ENCODE measurements at regions not wholly inside any gene's neighbourhood (a gene's known extent, or its start where the extent isn't known, plus 50 kb on each side); places are given as distances from the start of the nearest gene placed in this dataset.

DNA sequence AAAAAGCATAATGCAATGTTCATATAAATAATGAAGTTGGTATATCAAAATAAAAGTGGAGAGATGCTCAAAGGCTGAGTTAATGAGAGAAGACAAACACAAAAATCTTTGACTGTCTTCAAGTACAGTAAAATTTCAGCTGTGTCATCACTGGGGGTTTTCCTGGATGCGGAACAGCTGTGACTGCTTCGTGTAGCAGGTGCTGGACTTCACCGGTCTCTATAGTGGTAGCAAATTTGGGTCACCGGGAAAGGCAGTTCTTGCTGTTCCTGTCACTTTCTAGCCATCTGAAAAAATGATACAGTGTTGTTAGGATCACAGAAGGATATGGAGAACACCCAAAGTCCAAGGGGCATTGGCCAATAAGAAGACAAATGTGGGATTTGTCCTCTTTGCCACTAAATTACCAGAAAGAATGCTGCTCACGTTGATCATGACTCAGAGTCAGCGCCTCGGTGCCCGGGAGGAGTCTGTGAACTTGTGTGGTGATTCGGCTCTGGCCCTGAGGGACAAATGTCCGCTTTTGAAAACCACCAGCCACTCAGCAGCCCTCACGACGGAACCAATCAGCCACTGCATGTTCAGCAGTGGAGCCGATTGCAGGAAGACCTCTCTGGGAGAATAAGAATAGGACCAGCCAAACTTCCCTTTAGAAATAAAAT is 230.1 kb upstream of the FAT1 start:
- no peak overlapping the region for H3K4me3 ChIP-seq
- no peaks in the 10 kb centered on the region for H3K9me3 ChIP-seq
- peak; percentile 53 for ATAC-seq
- no peaks in the 10 kb centered on the region for H3K27me3 ChIP-seq
- H3K36me3 ChIP-seq = no peaks in the 10 kb centered on the region
- H3K27ac ChIP-seq = no peak overlapping the region
- WGBS, 2 donors (ENCODE audit: low coverage in 1 of 2) = 74 to 83% methylated on average over 1 to 9 of the region's 13 CpGs
- TF ChIP-seq POLR2AphosphoS5 (IDR thresholded peaks at IDR 0.05) (no peak), POLR2A (IDR thresholded peaks at IDR 0.05) (no peak), EP300 (IDR thresholded peaks at IDR 0.05) (no peak)
- TF ChIP-seq, protein P1, sequence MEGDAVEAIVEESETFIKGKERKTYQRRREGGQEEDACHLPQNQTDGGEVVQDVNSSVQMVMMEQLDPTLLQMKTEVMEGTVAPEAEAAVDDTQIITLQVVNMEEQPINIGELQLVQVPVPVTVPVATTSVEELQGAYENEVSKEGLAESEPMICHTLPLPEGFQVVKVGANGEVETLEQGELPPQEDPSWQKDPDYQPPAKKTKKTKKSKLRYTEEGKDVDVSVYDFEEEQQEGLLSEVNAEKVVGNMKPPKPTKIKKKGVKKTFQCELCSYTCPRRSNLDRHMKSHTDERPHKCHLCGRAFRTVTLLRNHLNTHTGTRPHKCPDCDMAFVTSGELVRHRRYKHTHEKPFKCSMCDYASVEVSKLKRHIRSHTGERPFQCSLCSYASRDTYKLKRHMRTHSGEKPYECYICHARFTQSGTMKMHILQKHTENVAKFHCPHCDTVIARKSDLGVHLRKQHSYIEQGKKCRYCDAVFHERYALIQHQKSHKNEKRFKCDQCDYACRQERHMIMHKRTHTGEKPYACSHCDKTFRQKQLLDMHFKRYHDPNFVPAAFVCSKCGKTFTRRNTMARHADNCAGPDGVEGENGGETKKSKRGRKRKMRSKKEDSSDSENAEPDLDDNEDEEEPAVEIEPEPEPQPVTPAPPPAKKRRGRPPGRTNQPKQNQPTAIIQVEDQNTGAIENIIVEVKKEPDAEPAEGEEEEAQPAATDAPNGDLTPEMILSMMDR (IDR thresholded peaks at IDR 0.05) = no peak
- H3K4me1 ChIP-seq = no peaks in the 10 kb centered on the region

DNA sequence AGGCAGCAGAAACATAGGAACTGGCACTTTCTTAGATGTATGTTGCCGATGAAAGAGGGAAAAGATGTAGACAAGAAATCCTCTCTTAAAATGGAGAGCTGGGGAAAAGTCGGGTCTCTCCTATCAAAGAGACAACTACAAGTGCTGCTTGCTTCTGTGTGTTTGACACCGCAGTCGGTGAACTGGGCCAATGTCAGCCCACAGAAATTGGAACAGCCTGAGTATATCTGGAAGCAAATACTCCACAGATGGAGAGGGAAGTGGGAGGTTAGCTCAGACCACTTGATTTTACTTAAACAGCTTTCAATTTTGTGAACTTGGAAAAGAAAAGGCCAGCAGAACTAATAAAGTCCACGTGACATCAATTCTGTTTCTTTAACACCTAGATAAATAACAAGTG is 230.9 kb upstream of the FAT1 start:
- Histone ChIP-seq H3K4me1 (no peaks in the 10 kb centered on the region), H3K27me3 (no peaks in the 10 kb centered on the region), H3K36me3 (no peaks in the 10 kb centered on the region), H3K9me3 (no peaks in the 10 kb centered on the region), H3K27ac (no peak overlapping the region), H3K4me3 (no peak overlapping the region)
- no peak for ATAC-seq
- TF ChIP-seq POLR2AphosphoS5 (IDR thresholded peaks at IDR 0.05) (no peak), POLR2A (IDR thresholded peaks at IDR 0.05) (no peak), EP300 (IDR thresholded peaks at IDR 0.05) (no peak)
- TF ChIP-seq, protein P1 (IDR thresholded peaks at IDR 0.05) = no peak
- WGBS, 2 donors (ENCODE audit: low coverage in 1 of 2) = 60 to 67% methylated on average over 2 to 5 of the region's 5 CpGs

DNA sequence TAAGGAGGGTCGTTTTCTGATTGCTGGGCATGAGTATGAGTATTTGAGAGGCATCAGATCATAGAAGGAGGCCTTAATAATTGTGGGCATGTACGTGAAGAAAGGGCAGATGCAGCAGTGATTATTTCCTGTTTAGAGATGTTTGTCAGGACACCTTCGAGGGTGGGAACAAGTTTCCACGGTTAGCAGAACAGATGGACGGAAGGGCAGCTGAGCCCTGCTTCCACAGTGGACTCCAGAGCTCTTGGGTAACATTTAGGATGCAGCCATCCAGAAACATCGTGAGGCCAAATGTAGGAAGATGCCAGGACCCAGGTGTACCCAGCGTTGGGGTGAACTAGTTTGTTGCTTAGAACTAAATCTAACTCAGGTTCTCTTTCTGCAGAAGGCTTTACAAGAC is 231.3 kb upstream of the FAT1 start:
- TF ChIP-seq POLR2AphosphoS5 (IDR thresholded peaks at IDR 0.05) = no peak
- no peak for TF ChIP-seq EP300 (IDR thresholded peaks at IDR 0.05)
- ATAC-seq = no peak
- no peaks in the 10 kb centered on the region for H3K9me3 ChIP-seq

GRCh38 chr4:186957952-186958555 is 234.4 kb upstream of the FAT1 start:
- Histone ChIP-seq H3K4me3 (no peak overlapping the region), H3K9me3 (no peaks in the 10 kb centered on the region), H3K27ac (no peak overlapping the region), H3K4me1 (no peaks in the 10 kb centered on the region), H3K27me3 (no peaks in the 10 kb centered on the region), H3K36me3 (no peaks in the 10 kb centered on the region)
- TF ChIP-seq POLR2AphosphoS5 (IDR thresholded peaks at IDR 0.05) = no peak
- 71 to 81% methylated on average over 3 of the region's 3 CpGs for WGBS, 2 donors (ENCODE audit: low coverage in 1 of 2)
- ATAC-seq = no peak

More for the DNA sequence above, 231.3 kb upstream of the FAT1 start:
- Histone ChIP-seq H3K27me3 (no peaks in the 10 kb centered on the region), H3K27ac (no peak overlapping the region), H3K4me3 (no peak overlapping the region), H3K36me3 (no peaks in the 10 kb centered on the region), H3K4me1 (no peaks in the 10 kb centered on the region)
- 68 to 86% methylated on average over 7 of the region's 7 CpGs for WGBS, 2 donors (ENCODE audit: low coverage in 1 of 2)

- no peak for TF ChIP-seq POLR2AphosphoS5 (IDR thresholded peaks at IDR 0.05)
- TF ChIP-seq, protein P1 (IDR thresholded peaks at IDR 0.05) = no peak
- TF ChIP-seq EP300 (IDR thresholded peaks at IDR 0.05) = no peak
- no peak for TF ChIP-seq POLR2A (IDR thresholded peaks at IDR 0.05)
- Histone ChIP-seq H3K27me3 (no peaks in the 10 kb centered on the region), H3K4me1 (no peaks in the 10 kb centered on the region), H3K36me3 (no peaks in the 10 kb centered on the region), H3K9me3 (no peaks in the 10 kb centered on the region), H3K4me3 (no peak overlapping the region), H3K27ac (no peak overlapping the region)
- ATAC-seq = no peak
- 53 to 80% methylated on average over 1 to 3 of the region's 9 CpGs for WGBS, 2 donors (ENCODE audit: low coverage in 1 of 2)
Measured at GRCh38 chr4:186958726-186959350, 235.2 kb upstream of the FAT1 start.

Data from gastroesophageal sphincter (tissue), 4 donors.